Left lobe of liver (tissue), 2 donors: ENCODE measurements at regions not wholly inside any gene's neighbourhood (a gene's known extent, or its start where the extent isn't known, plus 50 kb on each side); places are given as distances from the start of the nearest gene placed in this dataset.

Experiments
- ATAC-seq: fragments of 200-7000 bp; cut with Tn5 transposase; one replicate; pipeline ENCODE4 v1.9.1; 2020; ENCODE audit warnings: mild to moderate bottlenecking, moderate library complexity
- DNase-seq: peaks from one replicate; pipeline ENCODE4 v3.0.0-alpha.2; 2020; ENCODE audit warnings: low spot score
- donor health status: DM: no; HTN: no; CAD: no; lungs with moderate emphysema.
- donor health status: DM: no; HTN: yes; CAD: no.

- no peak for DNase-seq
- no peak for ATAC-seq
These were observed 103.3 kb upstream of the FSTL4 start for GRCh38 chr5:133715616-133716015.

GRCh38 chr5:133715216-133715615 lies 102.9 kb upstream of the FSTL4 start:
- DNase-seq (no peak), ATAC-seq (no peak)

GRCh38 chr5:133714161-133714915 lies 102.0 kb upstream of the FSTL4 start:
- no peak for ATAC-seq
- no peak for DNase-seq

GRCh38 chr5:133713751-133714150 lies 101.4 kb upstream of the FSTL4 start:
- ATAC-seq, result no peak

GRCh38 chr5:133713209-133713608 lies 100.9 kb upstream of the FSTL4 start:
- ATAC-seq (no peak), DNase-seq (no peak)

More at GRCh38 chr5:133713751-133714150, 101.4 kb upstream of the FSTL4 start:
- no peak for DNase-seq

GRCh38 chr5:133712562-133712961 lies 100.2 kb upstream of the FSTL4 start:
- no peak for ATAC-seq
- no peak for DNase-seq

- ATAC-seq, result no peak
- peak; percentile 5 for DNase-seq
These were observed 96.9 kb upstream of the FSTL4 start for GRCh38 chr5:133709209-133709725.

- no peak for ATAC-seq
- DNase-seq, result peak; percentile 8
These were observed 96.0 kb upstream of the FSTL4 start for GRCh38 chr5:133708331-133708850.

GRCh38 chr5:133707629-133708028 lies 95.3 kb upstream of the FSTL4 start:
- DNase-seq, result no peak
- ATAC-seq, result no peak

- DNase-seq (no peak), ATAC-seq (no peak)
These were observed 94.4 kb upstream of the FSTL4 start for GRCh38 chr5:133706506-133707430.

GRCh38 chr5:133705331-133705730 lies 93.0 kb upstream of the FSTL4 start:
- DNase-seq (no peak), ATAC-seq (no peak)

- DNase-seq (no peak), ATAC-seq (no peak)
These were observed 92.1 kb upstream of the FSTL4 start for GRCh38 chr5:133704411-133704810.

GRCh38 chr5:133703935-133704334 lies 91.6 kb upstream of the FSTL4 start:
- no peak for ATAC-seq

GRCh38 chr5:133702791-133703770 lies 90.7 kb upstream of the FSTL4 start:
- ATAC-seq (no peak), DNase-seq (no peak)

More at GRCh38 chr5:133703935-133704334, 91.6 kb upstream of the FSTL4 start:
- DNase-seq, result no peak

- DNase-seq, result no peak
- no peak for ATAC-seq
These were observed 89.5 kb upstream of the FSTL4 start for GRCh38 chr5:133701871-133702270.

- ATAC-seq (no peak), DNase-seq (no peak)
These were observed 87.9 kb upstream of the FSTL4 start for GRCh38 chr5:133700251-133700650.

GRCh38 chr5:133698646-133699526 lies 86.5 kb upstream of the FSTL4 start:
- no peak for DNase-seq
- no peak for ATAC-seq

- DNase-seq, result no peak
- ATAC-seq, result no peak
These were observed 85.9 kb upstream of the FSTL4 start for GRCh38 chr5:133698259-133698554.

- no peak for ATAC-seq
These were observed 85.4 kb upstream of the FSTL4 start for GRCh38 chr5:133697536-133698258.

More at GRCh38 chr5:133697536-133698258, 85.4 kb upstream of the FSTL4 start:
- no peak for DNase-seq
